NOMO-1 (cell line): ENCODE measurements at regions not wholly inside any gene's neighbourhood (a gene's known extent, or its start where the extent isn't known, plus 50 kb on each side); places are given as distances from the start of the nearest gene placed in this dataset.
"Not testable (repeated sequence)": the region's sequence is repeated elsewhere in the genome, so short reads cannot be mapped to it uniquely, and the experiment has no call there.

Experiments
- DNase-seq, 2 experiments: peaks; one replicate each; lab custom pipeline; 2025; ENCODE audit not compliant: unreplicated experiment in 2 of 2; lab: John Stamatoyannopoulos, UW

DNA sequence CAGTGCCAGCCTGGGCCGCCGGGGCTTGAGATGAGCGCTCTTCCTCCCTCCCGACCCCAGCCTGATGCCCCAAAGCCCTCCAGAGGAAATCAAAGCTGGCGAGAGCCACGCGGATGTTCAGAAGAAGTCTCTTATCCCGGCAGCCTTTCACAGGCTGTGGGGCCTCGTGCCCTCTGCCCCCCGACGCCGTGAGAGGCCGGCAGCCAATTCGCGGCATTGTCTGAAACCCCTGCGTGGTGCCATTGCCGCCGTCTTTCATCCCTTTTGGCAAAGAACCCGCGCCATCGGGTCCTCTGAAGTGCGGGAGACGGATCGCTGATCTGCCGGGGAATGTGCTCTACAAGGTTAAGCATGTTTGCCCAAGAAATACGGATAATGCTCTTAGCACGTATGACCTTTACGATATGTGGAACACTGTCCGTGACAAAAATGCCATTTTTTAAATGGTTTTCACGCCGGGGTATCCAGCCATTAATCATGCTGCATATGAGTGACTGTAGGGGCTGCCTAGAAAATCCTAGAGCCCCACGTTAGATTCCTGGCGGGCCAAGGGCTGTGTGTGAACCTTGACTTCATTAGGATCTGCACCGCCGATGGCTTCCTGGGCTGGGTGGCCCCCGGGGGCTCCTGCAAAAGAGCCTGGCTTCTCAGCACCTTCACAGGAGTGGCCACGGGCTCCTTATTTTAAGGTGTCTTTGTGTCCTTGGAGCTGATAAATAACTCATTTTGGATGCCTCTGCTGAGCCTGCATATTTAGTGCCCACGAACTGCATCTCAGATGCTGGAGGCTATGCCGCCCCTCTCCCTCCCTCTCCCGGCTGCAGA lies 165.1 kb upstream of the TNRC6C start:
- DNase-seq = no peak

DNA sequence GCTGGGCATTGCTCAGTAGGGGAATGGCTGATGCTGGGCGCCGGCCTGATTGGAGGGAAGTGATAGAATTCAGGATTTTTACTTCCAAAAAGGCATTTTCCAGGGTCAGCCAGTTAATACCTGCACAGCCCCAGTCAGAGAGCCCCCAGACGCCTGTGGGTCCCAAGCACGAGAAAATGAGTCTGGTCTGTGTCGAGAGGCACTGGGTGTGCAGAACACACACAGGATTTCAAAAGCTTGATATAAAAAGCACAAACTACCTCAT lies 164.6 kb upstream of the TNRC6C start:
- DNase-seq = no peak

DNA sequence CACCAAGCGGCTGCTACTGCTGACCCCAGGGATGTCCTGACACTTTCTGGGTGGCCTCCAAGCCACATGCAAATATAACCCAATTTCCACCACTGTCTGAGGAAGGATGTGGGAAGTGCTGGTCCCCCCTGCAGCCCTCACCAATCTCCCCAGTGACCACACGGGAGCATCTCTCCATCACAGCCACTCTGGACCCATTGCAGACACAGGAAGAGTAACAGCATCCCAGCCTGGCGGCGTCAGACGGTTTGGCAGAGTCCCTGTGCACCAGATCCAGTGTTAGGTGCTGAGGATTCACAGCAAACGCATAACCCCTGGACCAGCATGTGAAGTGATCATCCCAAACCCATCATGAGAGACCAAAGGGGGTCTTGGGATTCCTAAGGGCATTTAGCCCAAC lies 163.7 kb upstream of the TNRC6C start:
- DNase-seq = no peak

DNA sequence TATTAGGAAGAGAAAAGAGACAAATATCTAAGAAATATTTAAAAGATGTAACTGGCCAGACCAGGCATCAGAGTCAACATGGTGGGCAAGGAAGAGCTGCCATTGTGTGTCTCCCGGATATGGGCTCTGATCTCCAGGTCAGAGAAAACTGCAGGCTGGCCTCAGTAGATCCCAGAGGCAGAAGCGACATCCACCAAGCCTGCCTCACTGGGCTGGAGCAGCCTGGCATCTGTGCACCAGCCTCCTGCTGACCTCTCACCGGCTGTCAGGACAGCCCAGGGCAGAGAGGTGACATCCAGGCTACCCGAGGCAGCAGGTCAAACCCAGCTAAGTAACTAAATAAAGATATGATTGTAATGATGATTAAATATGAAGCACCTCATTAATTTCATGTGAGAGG lies 162.8 kb upstream of the TNRC6C start:
- DNase-seq = no peak

DNA sequence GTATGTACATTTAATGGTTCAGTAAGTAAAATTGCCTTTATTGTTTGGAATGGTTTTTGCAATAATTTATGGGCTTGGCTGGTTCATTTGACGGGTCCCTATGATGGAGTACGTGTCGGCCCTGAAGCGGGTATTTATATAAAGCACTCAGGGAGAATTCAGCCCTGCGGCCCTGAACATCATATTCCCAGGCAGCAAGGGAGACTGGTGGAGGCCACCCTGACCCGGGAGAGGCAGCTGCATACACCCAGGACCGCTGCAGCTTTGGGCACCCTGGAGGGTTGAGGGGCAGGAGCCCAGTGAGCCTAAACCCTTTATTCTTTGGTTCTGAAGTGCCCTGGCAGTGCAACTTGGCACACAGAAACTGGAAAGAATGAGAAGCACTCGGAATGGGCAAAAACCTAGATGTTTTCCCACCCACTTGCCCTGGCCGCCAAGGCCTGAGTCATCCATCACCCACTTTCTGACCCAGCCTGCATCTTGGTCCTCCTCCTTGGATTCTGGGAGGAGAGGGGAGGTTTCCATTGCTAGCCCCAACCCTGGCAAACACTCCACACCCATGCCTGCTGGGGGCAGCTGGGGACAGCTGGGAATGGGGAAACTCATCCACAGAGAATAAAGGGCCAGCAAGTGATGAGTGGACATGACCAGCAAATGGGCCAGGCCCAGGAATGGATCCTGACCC lies 162.2 kb upstream of the TNRC6C start:
- no peak for DNase-seq

DNA sequence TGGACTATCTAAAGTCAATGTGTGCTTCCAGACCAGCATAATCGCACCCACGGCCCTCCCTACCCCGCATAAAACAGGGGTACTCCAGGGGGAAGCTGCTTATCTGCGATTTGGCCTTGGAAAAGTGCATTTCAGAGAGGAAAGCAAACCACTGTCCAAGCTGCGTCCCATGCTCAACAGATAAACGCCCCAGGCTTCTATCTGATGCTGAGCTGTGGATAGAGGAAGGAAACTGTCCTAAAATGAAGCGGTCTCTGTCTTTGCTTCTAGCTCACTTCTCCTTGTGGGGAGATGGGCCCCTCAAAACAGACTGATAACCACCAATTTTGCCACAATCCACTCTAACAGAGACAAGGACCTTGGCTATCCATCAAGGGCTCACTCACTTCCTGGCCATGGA lies 160.5 kb upstream of the TNRC6C start:
- no peak for DNase-seq

DNA sequence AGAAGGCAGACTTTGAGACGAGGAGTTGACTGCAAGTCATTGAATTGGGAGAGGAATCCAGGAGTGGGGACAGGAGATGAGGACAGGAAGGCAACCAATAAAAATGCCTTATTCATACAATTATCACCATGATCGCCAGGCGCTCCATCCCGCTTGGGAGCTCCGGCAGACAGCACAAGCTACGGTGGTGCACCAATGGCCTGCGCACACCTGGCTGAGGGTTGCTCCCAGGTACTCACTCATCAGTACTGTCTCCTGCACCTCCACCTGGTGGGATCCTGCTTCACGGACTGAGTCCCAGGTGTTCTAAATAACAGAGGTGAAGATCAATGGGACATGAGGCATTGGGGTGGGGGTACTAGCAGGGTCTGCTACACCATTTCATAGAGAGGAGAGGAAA lies 160.0 kb upstream of the TNRC6C start:
- DNase-seq = no peak

DNA sequence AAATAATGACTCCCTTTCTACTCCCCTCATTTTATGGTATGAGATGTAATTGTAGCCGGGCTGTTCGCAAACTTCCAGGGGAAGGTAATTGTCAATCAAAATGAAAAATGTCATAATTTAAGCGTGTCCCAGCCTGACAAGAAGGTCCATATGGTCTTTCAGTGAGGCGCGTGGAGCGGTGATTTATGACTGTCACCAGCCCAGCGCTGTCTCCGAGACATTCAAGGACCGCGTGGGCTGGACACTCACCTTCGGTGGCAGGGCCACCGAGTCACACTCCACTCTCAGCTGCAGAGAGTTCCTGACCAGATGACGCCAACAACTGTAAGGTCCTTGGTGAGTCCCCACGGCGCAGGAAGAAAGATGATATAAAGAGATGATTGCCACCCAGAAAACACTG lies 157.7 kb upstream of the TNRC6C start:
- no peak for DNase-seq

DNA sequence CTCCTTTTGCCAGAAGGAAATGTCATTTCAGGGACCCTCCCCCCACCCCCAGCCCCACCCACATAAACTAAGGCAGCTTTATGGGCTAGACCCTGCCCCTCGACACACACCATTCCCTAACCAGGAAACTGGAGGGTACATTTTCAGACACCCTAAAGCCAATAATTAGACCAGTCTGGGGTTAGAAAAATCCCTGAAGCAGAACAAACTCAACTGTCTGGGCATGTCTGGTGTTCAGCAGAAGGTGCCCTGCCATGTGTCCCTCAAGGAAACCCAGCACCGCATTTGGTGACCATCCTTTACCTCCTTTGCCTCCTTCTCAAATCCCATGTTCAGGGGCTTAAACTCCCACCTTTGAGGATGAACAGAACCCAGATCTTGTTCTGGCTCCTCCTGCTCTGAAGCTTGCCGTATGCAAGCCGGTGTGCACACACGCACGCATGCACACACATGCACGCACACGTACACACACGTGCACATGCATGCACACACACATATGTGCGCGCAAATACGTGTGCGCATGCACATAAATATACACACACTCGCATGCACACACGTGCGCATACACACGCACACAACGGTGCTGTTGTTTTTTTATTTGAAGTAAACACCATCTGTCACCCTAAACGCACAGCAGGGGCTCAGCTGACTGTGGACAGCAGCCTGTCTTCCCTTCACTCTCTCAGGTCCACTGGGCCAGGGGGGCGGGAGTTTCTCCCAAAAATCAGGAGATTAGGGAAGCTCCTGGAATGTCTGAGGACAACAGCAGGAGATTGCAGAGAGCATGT lies 156.8 kb upstream of the TNRC6C start:
- no peak for DNase-seq

DNA sequence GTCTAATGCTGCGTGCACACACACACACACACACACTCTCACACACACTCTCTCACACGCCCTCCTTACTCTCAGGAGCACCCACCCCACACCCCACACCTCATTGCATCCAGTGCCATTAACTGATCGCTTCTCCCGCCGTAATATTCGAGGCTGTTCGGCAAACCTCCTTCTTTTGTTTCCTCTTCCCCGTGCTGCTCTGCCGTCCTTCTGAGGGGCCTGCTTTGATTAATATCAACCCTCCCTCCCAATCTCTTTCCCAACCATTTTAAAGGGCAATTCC lies 156.2 kb upstream of the TNRC6C start:
- no peak for DNase-seq

DNA sequence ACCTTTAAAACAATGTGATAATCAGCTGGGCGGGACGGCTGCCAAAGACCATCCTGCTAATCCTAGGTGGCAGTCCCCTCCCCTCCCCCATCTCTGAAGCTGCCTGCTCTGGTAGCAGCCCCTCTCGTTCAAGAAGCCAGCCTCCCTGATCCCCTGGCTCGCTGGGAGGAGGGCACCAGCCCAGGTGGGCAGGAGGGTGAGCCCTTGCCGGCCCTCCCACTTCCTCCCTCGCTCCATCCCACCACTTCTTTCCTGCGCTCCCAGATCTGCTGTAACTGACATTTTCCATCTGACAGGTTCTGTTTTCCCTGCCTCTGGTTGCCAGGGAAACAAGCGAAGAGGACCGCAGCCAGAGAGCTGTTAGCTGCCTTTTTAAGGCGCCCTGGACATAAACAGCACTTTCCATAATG lies 155.7 kb upstream of the TNRC6C start:
- no peak for DNase-seq

DNA sequence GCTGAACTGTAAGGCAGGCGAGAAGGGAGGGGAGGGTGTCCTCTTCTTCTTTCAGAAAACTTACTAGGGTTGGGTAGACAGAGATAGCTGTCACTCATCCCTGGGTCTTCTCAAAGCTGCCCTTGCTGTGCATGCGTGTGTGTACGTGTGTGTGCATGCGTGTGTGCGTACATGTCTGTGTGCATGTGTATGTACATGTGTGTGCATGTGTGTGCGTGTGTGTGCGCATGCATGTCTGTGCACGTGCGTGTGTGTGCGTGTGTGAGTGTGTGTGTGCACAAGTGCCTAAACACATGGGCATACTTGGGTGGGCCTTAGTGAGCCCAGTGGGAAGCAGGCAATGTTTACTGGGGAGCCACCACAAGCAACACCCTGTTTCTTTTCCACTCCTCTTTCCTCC lies 154.8 kb upstream of the TNRC6C start:
- no peak for DNase-seq

DNA sequence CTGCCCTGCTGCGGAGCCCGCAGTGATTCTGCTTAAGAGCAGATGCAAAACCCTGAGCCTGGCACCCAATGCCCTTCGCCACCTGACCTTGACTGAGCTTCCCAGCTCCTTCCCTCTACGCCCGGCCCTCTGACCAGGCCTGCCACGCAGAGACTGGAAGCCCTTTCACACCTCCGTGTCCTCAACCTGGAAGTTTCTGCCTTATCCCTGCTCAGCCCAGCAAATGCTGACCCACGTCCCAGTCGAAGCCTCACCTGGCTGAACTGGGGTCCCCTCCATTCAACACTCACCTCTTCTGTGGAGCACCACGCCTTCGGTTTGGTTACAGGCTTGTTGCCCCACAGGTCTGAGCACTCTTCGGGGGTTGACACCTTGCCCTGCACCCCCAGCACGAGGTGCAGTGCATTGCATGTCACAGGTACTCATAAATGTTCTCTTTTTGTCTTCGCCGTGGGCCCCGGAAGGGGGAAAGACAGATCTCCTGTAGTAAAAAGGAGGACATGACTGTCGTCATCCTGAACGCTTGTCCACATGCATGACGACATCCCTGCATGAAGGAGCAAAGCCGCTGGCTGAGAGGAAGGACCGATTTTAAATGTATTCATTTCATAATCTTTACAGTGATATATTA lies 153.6 kb upstream of the TNRC6C start:
- no peak for DNase-seq

DNA sequence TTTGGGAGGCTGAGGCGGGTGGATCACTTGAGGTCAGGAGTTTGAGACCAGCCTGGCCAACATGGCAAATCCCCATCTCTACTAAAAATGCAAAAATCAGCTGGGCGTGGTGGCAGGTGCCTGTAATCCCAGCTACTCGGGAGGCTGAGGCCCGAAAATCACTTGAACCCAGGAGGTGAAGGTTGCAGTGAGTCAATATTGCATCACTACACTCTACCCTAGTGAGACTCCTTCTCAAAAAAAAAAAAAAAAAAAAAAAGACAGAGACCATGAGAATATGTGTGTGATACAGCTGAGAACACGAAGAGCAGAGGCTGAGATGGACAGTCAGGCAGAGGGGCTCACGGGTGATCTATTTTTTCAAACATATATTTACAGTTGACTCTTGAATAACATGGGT lies 152.5 kb upstream of the TNRC6C start:
- DNase-seq = not testable (repeated sequence)

DNA sequence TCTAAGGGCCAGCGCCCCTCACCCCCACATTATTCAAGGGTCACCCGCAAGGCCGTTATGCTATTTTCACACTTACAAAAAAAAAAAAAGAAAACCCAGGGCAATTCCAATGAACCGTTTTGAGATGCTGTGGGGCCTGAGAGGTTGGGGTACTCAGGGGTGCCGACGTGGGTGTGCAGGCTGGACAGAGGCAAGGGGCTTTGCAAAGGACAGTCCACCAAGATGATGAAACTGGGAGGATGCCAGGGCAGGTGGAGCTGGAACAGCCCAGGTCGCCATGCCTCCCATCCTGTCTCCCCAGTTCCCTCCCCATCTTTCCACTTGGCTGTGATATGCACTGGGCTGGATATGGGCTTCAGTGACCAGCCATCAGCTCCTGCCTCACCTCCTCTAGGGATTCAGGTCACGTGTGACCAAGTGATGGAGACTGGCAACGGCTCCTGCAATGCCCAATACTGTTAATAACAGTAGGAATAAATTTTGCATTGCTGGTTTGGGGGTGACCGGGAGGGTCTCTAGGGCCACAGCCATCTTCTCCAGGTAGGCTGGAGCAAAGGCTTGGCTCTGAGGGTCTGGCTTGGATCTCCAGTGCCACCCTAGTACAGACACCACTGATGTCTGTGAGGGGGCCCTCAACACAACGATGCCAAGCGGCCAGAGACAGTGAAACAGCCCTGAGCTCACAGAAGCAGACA lies 151.3 kb upstream of the TNRC6C start:
- DNase-seq = no peak

DNA sequence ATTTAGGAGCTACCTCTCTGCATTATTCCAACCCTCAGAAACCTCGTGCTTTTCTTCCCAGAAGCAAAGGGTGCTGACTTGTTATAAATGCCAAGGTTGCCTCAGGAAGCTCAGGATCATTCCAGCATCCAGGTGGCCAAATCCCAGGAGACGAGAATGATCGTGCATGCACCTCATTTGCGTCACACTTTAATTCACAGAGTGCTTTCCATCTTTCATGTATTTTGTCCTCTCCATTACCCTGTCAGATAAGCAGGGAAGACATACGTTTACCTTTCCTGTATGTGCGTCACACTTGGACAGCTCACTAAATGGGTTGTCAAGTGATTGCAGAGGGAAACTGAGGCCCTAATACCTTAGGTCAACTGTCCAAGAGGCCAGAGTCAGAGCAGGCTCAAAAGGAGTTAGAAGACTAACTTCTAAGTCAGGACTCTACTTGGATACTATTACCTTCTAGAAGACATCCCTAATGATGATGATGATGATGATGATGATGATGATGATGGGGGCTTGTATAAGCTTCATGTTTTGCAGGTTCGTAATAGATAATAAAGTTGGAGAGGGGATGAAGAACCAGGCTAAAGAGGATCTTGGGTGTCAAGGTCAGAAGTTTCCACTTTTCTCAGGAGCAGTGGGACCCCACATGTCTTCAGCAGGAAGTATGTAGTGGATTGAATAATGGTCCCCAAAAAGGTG lies 150.6 kb upstream of the TNRC6C start:
- DNase-seq = no peak

DNA sequence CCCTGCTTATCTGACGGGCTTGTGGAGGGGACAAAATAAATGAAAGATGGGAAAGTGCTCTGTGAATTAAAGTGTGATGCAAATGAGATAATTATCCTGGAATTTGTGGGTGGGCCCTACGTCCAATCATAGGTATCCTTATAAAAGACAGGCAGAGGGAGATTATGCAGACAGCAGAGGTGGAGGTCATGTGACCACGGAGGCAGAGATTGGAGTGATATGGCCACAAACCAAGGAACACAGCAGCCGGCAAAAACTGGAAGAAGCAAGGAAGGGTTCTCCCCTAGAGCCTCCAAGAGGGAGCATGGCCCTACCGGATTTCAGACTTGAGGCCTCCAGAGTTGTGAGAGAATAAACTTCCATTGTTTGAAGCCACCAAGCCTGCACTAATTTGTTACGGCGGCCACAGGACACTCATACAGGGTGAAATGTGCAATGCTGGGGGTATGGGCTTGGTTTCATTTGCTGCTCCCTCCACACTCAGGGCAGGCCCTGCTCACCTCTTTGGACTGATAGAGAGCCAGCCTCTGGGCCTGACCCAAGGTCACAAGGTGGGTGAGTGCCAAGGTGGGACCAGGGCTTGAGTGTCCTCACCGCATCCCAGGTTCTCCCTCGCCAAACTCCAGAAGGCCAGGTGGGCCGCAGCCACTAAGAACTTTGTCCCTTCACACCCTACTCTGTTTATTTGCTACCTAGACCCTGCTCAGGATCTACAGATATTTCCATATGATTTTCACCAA lies 149.6 kb upstream of the TNRC6C start:
- DNase-seq = no peak

DNA sequence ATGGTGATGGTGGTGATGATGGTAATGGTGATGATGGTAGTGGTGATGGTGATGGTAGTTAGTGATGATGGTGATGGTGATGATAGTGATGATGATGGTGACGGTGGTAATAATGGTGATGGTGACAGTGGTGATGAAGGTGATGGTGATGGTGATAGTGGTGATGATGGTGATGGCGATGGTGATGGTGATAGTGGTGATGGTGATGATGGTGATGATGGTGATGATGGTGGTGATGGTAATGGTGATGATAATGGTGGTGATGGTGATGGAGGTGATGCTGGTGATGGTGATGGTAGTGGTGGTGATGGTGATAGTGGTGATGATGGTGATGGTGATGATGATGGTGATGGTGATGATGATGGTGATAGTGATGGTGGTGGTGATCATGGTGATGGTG lies 148.7 kb upstream of the TNRC6C start:
- DNase-seq = no peak

DNA sequence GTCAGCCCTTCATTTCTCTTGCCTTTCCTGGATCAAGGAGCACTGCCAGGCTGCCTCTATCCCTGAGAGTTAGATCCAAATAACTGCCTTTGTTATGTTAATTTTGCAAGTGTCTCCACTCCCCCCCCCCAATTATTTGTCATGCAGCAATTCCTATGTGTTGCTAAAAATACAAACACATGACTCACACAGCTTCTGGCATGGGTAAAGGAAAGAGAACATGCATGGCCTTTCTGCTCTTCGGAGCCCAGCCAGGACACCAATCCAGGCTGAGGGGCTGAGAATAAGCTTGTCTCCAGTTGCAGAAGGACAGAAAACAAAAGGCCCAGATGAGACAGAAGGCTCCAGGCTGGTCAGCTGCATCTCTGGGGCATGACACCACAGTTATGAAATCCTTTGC lies 148.0 kb upstream of the TNRC6C start:
- DNase-seq = no peak

DNA sequence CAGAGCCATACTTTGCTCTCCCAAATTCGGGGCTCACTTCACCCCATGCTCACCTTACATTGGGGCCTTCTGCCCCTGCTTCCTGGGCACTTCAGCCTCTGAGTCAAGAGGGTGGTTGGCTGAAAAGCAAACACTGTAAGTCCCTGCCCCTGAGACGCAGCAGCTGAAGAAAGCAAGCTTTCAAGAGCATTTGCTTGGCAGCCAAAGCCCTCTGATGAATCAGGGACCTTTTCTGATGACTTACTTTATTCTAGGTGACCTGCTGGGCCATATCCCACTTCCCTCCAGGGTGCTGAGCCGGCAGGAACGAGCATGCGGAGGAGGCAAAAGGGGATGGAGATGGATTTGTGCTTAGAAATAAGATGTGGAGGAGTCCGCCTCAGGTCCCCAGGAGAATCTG lies 147.0 kb upstream of the TNRC6C start:
- DNase-seq = no peak
